ENCODE measurements at regions not wholly inside any gene's neighbourhood (a gene's known extent, or its start where the extent isn't known, plus 50 kb on each side); places are given as distances from the start of the nearest gene placed in this dataset.

GRCh38 chr13:59546178-59546577, 617.5 kb downstream of the DIAPH3 start:
- TF ChIP-seq REPIN1 (tag by site-specific recombination; IDR thresholded peaks at IDR 0.05; ENCODE audit: low read depth): no peak
- TF ChIP-seq ZNF140 (tag by site-specific recombination; IDR thresholded peaks at IDR 0.05): no peak
- CTCF ChIA-PET: no interaction called here
- Histone ChIP-seq H3K36me3 (ENCODE audit: control insufficient read depth in 2 of 2, insufficient read depth in 1 of 2, low read length in 2 of 2) (no peaks in the 10 kb centered on the region), H3K4me1 (ENCODE audit: control insufficient read depth, insufficient read depth, low read length) (no peaks in the 10 kb centered on the region), H3K4me3 (ENCODE audit: low read depth, low read length) (no peak overlapping the region), H3K9me3 (ENCODE audit: control insufficient read depth, insufficient read depth, low read depth, low read length) (no peaks in the 10 kb centered on the region), H3K27ac (ENCODE audit: extremely low read depth, low read depth, low read length) (no peak overlapping the region)
- POLR2A ChIA-PET: no interaction called here

DNA sequence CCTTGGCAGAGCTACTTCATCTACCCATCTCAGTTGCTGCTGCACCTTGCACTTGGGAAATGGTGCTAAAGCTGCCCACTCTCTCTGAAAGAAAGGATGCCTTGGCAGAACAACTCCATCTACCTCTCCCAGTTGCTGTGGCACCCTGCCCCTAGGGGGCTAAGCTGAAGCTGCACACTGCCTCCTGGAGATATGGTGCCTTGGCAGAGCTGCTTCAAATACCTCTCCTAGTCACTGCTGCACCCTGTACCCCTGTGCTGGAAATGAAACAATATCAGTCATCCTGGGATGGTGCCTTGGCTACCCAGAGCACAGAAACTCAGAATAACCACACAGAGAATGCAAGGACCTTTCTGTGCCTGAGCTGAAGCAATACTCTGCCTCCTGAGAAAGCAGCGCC, 615.8 kb downstream of the DIAPH3 start:
- H3K4me3 ChIP-seq (ENCODE audit: low read depth, low read length): no peak overlapping the region
- CTCF ChIA-PET: interaction anchor here (0.9 kb wide), 1 partner anchor 129 kb away, joined by 4 read pairs; no protein-coding TSS in a partner anchor

GRCh38 chr13:59562924-59563323, 600.8 kb downstream of the DIAPH3 start:
- Histone ChIP-seq H3K36me3 (ENCODE audit: control insufficient read depth in 2 of 2, insufficient read depth in 1 of 2, low read length in 2 of 2) (no peaks in the 10 kb centered on the region), H3K4me3 (ENCODE audit: low read depth, low read length) (no peak overlapping the region), H3K4me1 (ENCODE audit: control insufficient read depth, insufficient read depth, low read length) (no peaks in the 10 kb centered on the region), H3K9me3 (ENCODE audit: control insufficient read depth, insufficient read depth, low read depth, low read length) (no peaks in the 10 kb centered on the region), H3K27ac (ENCODE audit: extremely low read depth, low read depth, low read length) (no peak overlapping the region)
- POLR2A ChIA-PET: no interaction called here
- CTCF ChIA-PET: no interaction called here
- TF ChIP-seq BCL6B (tag by site-specific recombination; IDR thresholded peaks at IDR 0.05) (no peak), ATF2 (tag by site-specific recombination; IDR thresholded peaks at IDR 0.05; ENCODE audit: low read depth) (no peak), ZNF416 (tag by site-specific recombination; IDR thresholded peaks at IDR 0.05) (no peak), YY2 (tag by site-specific recombination; IDR thresholded peaks at IDR 0.05) (no peak), ZNF302 (tag by site-specific recombination; IDR thresholded peaks at IDR 0.05; ENCODE audit: low read depth) (no peak), ZNF768 (tag by site-specific recombination; IDR thresholded peaks at IDR 0.05) (no peak), ZNF174 (tag by site-specific recombination; IDR thresholded peaks at IDR 0.05) (no peak), ZFP41 (tag by site-specific recombination; IDR thresholded peaks at IDR 0.05; ENCODE audit: borderline replicate concordance) (no peak), ZNF449 (tag by site-specific recombination; IDR thresholded peaks at IDR 0.05) (no peak), ZNF830 (tag by site-specific recombination; IDR thresholded peaks at IDR 0.05; ENCODE audit: low read depth) (no peak), ZNF624 (tag by site-specific recombination; IDR thresholded peaks at IDR 0.05) (no peak), BCL11A (tag by site-specific recombination; IDR thresholded peaks at IDR 0.05; ENCODE audit: low read depth) (no peak)
- TF ChIP-seq, protein P1, sequence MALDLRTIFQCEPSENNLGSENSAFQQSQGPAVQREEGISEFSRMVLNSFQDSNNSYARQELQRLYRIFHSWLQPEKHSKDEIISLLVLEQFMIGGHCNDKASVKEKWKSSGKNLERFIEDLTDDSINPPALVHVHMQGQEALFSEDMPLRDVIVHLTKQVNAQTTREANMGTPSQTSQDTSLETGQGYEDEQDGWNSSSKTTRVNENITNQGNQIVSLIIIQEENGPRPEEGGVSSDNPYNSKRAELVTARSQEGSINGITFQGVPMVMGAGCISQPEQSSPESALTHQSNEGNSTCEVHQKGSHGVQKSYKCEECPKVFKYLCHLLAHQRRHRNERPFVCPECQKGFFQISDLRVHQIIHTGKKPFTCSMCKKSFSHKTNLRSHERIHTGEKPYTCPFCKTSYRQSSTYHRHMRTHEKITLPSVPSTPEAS (tag by site-specific recombination; IDR thresholded peaks at IDR 0.05): no peak
- TF ChIP-seq, protein P2, sequence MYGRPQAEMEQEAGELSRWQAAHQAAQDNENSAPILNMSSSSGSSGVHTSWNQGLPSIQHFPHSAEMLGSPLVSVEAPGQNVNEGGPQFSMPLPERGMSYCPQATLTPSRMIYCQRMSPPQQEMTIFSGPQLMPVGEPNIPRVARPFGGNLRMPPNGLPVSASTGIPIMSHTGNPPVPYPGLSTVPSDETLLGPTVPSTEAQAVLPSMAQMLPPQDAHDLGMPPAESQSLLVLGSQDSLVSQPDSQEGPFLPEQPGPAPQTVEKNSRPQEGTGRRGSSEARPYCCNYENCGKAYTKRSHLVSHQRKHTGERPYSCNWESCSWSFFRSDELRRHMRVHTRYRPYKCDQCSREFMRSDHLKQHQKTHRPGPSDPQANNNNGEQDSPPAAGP (tag by site-specific recombination; IDR thresholded peaks at IDR 0.05): no peak

More for the DNA sequence above, 615.8 kb downstream of the DIAPH3 start:
- H3K4me1 ChIP-seq (ENCODE audit: control insufficient read depth, insufficient read depth, low read length): no peaks in the 10 kb centered on the region
- TF ChIP-seq ZNF747 (tag by site-specific recombination; IDR thresholded peaks at IDR 0.05) (no peak), ZNF837 (tag by site-specific recombination; IDR thresholded peaks at IDR 0.05) (no peak), ZNF677 (tag by site-specific recombination; IDR thresholded peaks at IDR 0.05) (no peak)
- TF ChIP-seq, protein P3, sequence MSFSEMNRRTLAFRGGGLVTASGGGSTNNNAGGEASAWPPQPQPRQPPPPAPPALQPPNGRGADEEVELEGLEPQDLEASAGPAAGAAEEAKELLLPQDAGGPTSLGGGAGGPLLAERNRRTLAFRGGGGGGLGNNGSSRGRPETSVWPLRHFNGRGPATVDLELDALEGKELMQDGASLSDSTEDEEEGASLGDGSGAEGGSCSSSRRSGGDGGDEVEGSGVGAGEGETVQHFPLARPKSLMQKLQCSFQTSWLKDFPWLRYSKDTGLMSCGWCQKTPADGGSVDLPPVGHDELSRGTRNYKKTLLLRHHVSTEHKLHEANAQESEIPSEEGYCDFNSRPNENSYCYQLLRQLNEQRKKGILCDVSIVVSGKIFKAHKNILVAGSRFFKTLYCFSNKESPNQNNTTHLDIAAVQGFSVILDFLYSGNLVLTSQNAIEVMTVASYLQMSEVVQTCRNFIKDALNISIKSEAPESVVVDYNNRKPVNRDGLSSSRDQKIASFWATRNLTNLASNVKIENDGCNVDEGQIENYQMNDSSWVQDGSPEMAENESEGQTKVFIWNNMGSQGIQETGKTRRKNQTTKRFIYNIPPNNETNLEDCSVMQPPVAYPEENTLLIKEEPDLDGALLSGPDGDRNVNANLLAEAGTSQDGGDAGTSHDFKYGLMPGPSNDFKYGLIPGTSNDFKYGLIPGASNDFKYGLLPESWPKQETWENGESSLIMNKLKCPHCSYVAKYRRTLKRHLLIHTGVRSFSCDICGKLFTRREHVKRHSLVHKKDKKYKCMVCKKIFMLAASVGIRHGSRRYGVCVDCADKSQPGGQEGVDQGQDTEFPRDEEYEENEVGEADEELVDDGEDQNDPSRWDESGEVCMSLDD (tag by site-specific recombination; IDR thresholded peaks at IDR 0.05): no peak
- TF ChIP-seq, protein P4, sequence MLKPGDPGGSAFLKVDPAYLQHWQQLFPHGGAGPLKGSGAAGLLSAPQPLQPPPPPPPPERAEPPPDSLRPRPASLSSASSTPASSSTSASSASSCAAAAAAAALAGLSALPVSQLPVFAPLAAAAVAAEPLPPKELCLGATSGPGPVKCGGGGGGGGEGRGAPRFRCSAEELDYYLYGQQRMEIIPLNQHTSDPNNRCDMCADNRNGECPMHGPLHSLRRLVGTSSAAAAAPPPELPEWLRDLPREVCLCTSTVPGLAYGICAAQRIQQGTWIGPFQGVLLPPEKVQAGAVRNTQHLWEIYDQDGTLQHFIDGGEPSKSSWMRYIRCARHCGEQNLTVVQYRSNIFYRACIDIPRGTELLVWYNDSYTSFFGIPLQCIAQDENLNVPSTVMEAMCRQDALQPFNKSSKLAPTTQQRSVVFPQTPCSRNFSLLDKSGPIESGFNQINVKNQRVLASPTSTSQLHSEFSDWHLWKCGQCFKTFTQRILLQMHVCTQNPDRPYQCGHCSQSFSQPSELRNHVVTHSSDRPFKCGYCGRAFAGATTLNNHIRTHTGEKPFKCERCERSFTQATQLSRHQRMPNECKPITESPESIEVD (tag by site-specific recombination; IDR thresholded peaks at IDR 0.05): no peak
- H3K9me3 ChIP-seq (ENCODE audit: control insufficient read depth, insufficient read depth, low read depth, low read length): no peaks in the 10 kb centered on the region
- POLR2A ChIA-PET: no interaction called here
- no peaks in the 10 kb centered on the region for H3K36me3 ChIP-seq (ENCODE audit: control insufficient read depth in 2 of 2, insufficient read depth in 1 of 2, low read length in 2 of 2)
- H3K27ac ChIP-seq (ENCODE audit: extremely low read depth, low read depth, low read length): no peak overlapping the region

Measured in HEK293 (cell line).